ENCODE measurements at regions not wholly inside any gene's neighbourhood (a gene's known extent, or its start where the extent isn't known, plus 50 kb on each side); places are given as distances from the start of the nearest gene placed in this dataset.
"Not testable (repeated sequence)": the region's sequence is repeated elsewhere in the genome, so short reads cannot be mapped to it uniquely, and the experiment has no call there.

- Histone ChIP-seq H3K4me1 (no peaks in the 10 kb centered on the region), H3K9me3 (replicated peaks) (no peaks in the 10 kb centered on the region), H3K36me3 (no peaks in the 10 kb centered on the region), H3K4me3 (no peak overlapping the region), H3K27me3 (no peaks in the 10 kb centered on the region), H3K27ac (no peak overlapping the region)
- DNase-seq = no peak
Observed at GRCh38 chr1:199474738-199475137, 552.8 kb upstream of the NR5A2 start.

DNA sequence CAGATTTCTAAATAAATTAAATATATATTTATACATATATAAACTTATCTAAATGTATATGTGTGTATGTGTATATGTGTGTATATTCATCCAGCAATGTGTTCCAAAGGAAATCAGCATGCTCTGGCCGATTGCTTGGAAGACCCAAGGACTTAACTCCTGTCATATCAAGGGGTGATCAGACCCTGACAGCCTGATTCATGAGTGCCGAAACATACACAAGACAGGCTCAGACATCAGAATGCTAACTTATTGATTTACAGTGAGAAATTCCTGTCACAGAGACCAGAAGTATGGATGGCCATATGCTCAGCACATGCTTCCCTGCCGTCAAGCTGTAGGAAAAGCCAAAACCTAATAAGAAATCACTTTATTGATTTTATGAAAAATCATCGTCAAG, 545.1 kb upstream of the NR5A2 start:
- no peaks in the 10 kb centered on the region for H3K27me3 ChIP-seq
- no peaks in the 10 kb centered on the region for H3K36me3 ChIP-seq
- H3K27ac ChIP-seq = no peak overlapping the region
- no peak for DNase-seq
- no peaks in the 10 kb centered on the region for H3K9me3 ChIP-seq (replicated peaks)
- H3K4me1 ChIP-seq = no peaks in the 10 kb centered on the region
- H3K4me3 ChIP-seq = no peak overlapping the region

DNA sequence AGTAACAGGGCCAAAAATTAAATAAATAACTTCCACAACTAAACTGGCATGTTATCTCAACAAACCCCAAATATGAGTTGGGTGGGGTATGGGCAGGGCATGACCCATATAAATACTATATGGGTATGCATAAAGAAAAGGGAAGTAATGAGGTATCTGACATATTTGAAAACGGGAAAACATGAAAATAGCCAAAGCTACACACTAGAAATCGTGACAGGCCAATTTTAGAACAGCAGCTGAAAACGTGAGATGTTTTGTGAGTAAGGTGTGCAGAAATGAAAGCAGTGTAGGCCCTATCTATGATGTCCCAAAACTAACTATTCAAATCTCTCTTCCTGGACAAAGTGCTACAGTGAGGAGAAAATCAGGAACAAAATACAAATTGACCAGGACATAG, 537.9 kb upstream of the NR5A2 start:
- Histone ChIP-seq H3K4me1 (no peaks in the 10 kb centered on the region), H3K9me3 (replicated peaks) (no peaks in the 10 kb centered on the region), H3K27me3 (no peaks in the 10 kb centered on the region), H3K36me3 (no peaks in the 10 kb centered on the region), H3K27ac (no peak overlapping the region), H3K4me3 (no peak overlapping the region)
- DNase-seq = no peak

GRCh38 chr1:199490769-199491527, 536.6 kb upstream of the NR5A2 start:
- no peaks in the 10 kb centered on the region for H3K36me3 ChIP-seq
- H3K4me3 ChIP-seq = no peak overlapping the region
- DNase-seq = peak; percentile 3 to 31
- no peaks in the 10 kb centered on the region for H3K4me1 ChIP-seq
- H3K9me3 ChIP-seq (replicated peaks) = no peaks in the 10 kb centered on the region
- no peaks in the 10 kb centered on the region for H3K27me3 ChIP-seq
- no peak overlapping the region for H3K27ac ChIP-seq

GRCh38 chr1:199495432-199495831, 532.1 kb upstream of the NR5A2 start:
- Histone ChIP-seq H3K27ac (no peak overlapping the region), H3K4me1 (no peaks in the 10 kb centered on the region), H3K9me3 (replicated peaks) (no peaks in the 10 kb centered on the region), H3K27me3 (no peaks in the 10 kb centered on the region), H3K36me3 (no peaks in the 10 kb centered on the region), H3K4me3 (no peak overlapping the region)
- DNase-seq = no peak

DNA sequence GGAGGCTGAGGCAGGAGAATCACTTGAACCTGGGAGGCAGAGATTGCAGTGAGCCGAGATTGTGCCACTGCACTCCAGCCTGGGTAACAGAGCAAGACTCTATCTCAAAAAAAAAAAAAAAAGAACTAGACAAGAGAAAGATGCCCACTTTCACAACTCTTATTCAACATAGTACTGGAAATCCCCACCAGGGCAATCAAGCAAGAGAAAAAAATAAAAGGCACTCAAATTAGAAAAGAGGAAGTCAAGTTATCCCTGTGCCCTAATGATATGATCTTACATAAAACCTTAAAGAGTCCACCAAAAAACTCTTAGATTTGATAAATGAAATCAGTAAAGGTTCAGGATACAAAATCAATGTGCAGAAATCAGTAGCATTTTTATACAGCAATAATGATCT, 528.7 kb upstream of the NR5A2 start:
- H3K9me3 ChIP-seq (replicated peaks); DNase-seq; H3K27me3 ChIP-seq; H3K4me1 ChIP-seq; H3K36me3 ChIP-seq; H3K4me3 ChIP-seq; H3K27ac ChIP-seq: not testable (repeated sequence)

GRCh38 chr1:199508072-199508471, 519.4 kb upstream of the NR5A2 start:
- H3K27ac ChIP-seq = no peak overlapping the region
- H3K9me3 ChIP-seq (replicated peaks) = no peaks in the 10 kb centered on the region
- H3K27me3 ChIP-seq = no peaks in the 10 kb centered on the region
- no peaks in the 10 kb centered on the region for H3K4me1 ChIP-seq
- H3K36me3 ChIP-seq = no peaks in the 10 kb centered on the region
- no peak for DNase-seq
- H3K4me3 ChIP-seq = no peak overlapping the region

DNA sequence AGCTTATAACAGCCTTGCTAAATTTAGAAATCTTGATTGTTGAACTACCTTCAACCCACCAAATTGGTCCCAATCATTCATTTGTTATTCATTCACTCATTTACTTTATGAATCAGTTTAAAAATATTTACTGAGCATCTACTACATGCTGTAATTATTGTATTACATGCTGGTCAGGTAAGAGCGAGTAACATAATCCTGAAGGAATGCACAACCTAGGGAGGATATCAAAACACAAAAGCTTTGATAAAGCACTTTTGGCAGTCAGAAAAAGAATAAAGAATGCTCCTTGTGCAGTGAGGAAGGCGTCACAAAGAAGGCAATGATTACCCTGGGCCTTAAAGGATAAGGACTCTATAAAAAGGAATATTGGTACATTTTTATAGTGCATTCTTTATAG, 518.9 kb upstream of the NR5A2 start:
- H3K27me3 ChIP-seq = no peaks in the 10 kb centered on the region
- no peak overlapping the region for H3K4me3 ChIP-seq
- DNase-seq = no peak
- H3K4me1 ChIP-seq = no peaks in the 10 kb centered on the region
- no peak overlapping the region for H3K27ac ChIP-seq
- H3K9me3 ChIP-seq (replicated peaks) = no peaks in the 10 kb centered on the region
- H3K36me3 ChIP-seq = no peaks in the 10 kb centered on the region

GRCh38 chr1:199509456-199509855, 518.1 kb upstream of the NR5A2 start:
- no peak for DNase-seq
- H3K36me3 ChIP-seq = no peaks in the 10 kb centered on the region

DNA sequence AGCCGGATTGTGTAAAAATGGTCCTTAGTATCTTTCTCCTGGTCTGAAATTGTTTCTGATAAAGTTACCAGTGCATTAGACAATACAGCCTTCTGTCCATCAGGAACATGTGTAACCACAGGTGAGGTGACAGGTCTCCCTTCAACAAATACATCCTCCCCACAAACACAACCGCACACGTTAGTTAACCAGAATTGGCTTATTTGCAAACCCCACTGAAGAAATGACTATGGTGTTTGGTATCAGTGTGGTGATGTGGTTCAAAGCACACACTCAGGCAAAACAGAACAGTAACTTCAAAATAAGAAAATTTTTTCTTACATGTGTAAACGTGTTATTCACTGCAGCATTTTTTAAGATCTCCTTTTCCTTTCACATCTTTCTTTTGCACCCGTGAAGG, 517.2 kb upstream of the NR5A2 start:
- H3K4me1 ChIP-seq = no peaks in the 10 kb centered on the region
- no peak for DNase-seq
- H3K27ac ChIP-seq = no peak overlapping the region
- H3K4me3 ChIP-seq = no peak overlapping the region
- no peaks in the 10 kb centered on the region for H3K36me3 ChIP-seq
- no peaks in the 10 kb centered on the region for H3K27me3 ChIP-seq
- no peaks in the 10 kb centered on the region for H3K9me3 ChIP-seq (replicated peaks)

More at GRCh38 chr1:199509456-199509855, 518.1 kb upstream of the NR5A2 start:
- Histone ChIP-seq H3K4me1 (no peaks in the 10 kb centered on the region), H3K27ac (no peak overlapping the region), H3K9me3 (replicated peaks) (no peaks in the 10 kb centered on the region), H3K27me3 (no peaks in the 10 kb centered on the region), H3K4me3 (no peak overlapping the region)

GRCh38 chr1:199512037-199512710, 515.3 kb upstream of the NR5A2 start:
- peak in 1 of 2 experiments; percentile 0 for DNase-seq
- H3K27me3 ChIP-seq = no peaks in the 10 kb centered on the region
- no peaks in the 10 kb centered on the region for H3K9me3 ChIP-seq (replicated peaks)
- H3K4me1 ChIP-seq = no peaks in the 10 kb centered on the region
- H3K36me3 ChIP-seq = no peaks in the 10 kb centered on the region
- H3K27ac ChIP-seq = no peak overlapping the region
- no peak overlapping the region for H3K4me3 ChIP-seq

DNA sequence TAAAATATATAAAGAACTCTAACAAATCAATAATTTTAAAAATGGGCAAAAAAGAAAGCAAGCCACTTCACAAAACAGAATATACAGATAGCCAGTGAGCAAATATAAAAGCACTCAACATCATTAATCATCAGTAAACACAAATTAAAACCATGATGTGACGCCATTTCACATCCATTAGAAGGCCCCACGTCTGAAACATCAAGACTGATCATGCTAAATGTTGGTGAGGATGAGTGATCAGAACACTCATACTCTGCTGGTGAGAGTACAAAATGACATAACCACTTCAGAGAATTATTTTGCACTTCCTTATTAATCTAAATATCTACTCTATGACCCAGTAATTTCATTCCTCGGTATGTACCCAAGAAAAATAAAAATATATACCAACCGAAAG, 512.2 kb upstream of the NR5A2 start:
- Histone ChIP-seq H3K4me3 (no peak overlapping the region), H3K36me3 (no peaks in the 10 kb centered on the region), H3K9me3 (replicated peaks) (no peaks in the 10 kb centered on the region), H3K27ac (no peak overlapping the region), H3K4me1 (no peaks in the 10 kb centered on the region), H3K27me3 (no peaks in the 10 kb centered on the region)
- DNase-seq = no peak

DNA sequence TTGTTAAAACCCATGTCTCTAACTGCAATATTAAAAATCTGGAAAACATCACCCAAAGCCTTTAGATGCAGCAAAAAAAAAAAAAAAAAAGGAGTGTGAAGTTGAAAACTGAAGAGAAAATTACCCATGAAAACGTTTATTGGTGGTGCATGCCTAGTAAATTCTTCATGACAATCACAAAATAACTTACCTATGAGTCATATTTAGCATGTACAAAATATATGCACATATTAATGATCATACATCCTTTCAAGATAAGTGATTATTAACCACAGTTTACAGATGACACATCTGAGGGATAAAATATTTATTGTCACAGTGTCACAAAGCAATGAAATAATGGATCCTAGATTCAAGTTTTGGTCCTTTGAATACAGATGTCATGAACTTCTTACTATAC, 505.2 kb upstream of the NR5A2 start:
- no peaks in the 10 kb centered on the region for H3K9me3 ChIP-seq (replicated peaks)
- no peaks in the 10 kb centered on the region for H3K27me3 ChIP-seq
- no peak overlapping the region for H3K4me3 ChIP-seq
- H3K4me1 ChIP-seq = no peaks in the 10 kb centered on the region
- no peaks in the 10 kb centered on the region for H3K36me3 ChIP-seq
- no peak for DNase-seq
- no peak overlapping the region for H3K27ac ChIP-seq

DNA sequence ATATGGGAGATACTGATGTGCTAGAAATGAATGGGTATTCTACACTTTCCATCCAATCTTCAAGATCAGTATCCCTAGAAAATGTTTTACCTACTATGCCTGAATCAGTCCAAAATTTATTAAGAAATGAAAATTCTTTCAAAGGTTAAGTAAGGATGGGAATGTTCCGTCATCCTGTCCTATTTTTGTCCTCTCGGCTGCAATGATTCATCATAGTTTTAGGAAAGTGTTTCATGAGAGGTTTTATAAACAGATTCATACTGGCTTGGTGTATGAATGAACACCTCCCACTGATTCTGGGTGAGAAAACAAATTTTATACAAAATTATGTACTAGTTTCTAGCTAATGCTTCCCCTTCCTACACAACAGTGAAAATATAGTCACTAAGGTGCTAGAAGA, 504.6 kb upstream of the NR5A2 start:
- no peaks in the 10 kb centered on the region for H3K9me3 ChIP-seq (replicated peaks)
- no peaks in the 10 kb centered on the region for H3K27me3 ChIP-seq
- no peak overlapping the region for H3K27ac ChIP-seq
- no peak for DNase-seq
- H3K36me3 ChIP-seq = no peaks in the 10 kb centered on the region
- no peaks in the 10 kb centered on the region for H3K4me1 ChIP-seq
- H3K4me3 ChIP-seq = no peak overlapping the region

GRCh38 chr1:199529324-199529723, 498.2 kb upstream of the NR5A2 start:
- H3K36me3 ChIP-seq = no peaks in the 10 kb centered on the region
- H3K4me3 ChIP-seq = no peak overlapping the region
- no peaks in the 10 kb centered on the region for H3K27me3 ChIP-seq
- DNase-seq = no peak
- H3K4me1 ChIP-seq = no peaks in the 10 kb centered on the region
- H3K9me3 ChIP-seq (replicated peaks) = no peaks in the 10 kb centered on the region
- H3K27ac ChIP-seq = no peak overlapping the region

DNA sequence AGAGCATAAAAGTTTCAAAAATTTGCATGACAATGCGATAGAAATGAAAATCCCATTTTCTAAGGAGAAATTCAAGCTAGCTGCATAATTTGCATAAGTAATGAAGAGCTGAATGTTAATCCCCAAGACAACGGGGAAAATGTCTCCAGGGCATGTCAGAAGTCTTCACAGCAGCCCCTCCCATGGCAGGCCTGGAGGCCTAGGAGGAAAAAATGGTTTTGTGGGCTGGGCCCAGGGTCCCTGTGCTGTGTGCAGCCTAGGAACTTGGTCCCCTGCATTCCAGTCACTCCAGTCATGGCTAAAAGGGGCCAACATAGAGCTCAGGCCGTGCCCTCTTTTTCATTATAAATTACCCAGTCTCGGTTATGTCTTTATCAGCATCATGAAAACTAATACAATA, 494.1 kb upstream of the NR5A2 start:
- not testable (repeated sequence) for H3K4me3 ChIP-seq; H3K27me3 ChIP-seq; H3K4me1 ChIP-seq; H3K9me3 ChIP-seq (replicated peaks); DNase-seq; H3K27ac ChIP-seq; H3K36me3 ChIP-seq

All from SJCRH30 (cell line).